PC-3 (cell line): ENCODE measurements at regions not wholly inside any gene's neighbourhood (a gene's known extent, or its start where the extent isn't known, plus 50 kb on each side); places are given as distances from the start of the nearest gene placed in this dataset.

Experiments used
- CTCF ChIP-seq: fragments of 300-600 bp; sonication (generic); conservative IDR thresholded peaks from 2 replicates; pipeline ENCODE4 v1.5.1; 2017; ENCODE audit warnings: antibody characterized with exemption, low read depth, mild to moderate bottlenecking, low read length
- EZH2 ChIP-seq: fragments of 300-600 bp; sonication (generic); IDR thresholded peaks from one replicate; pipeline ENCODE4 v1.6.1; 2017; ENCODE audit warnings: antibody characterized with exemption, mild to moderate bottlenecking, low read length; ENCODE audit not compliant: unreplicated experiment
- EZH2phosphoT487 ChIP-seq: fragments of 300-600 bp; sonication (generic); IDR thresholded peaks from 2 replicates; pipeline ENCODE4 v1.6.1; 2018; ENCODE audit warnings: mild to moderate bottlenecking, antibody characterized with exemption, low read length, borderline replicate concordance

GRCh38 chr7:17103170-17103569 lies 195.3 kb upstream of the AHR start:
- TF ChIP-seq CTCF (no peak), EZH2 (no peak), EZH2phosphoT487 (no peak)
